GM18951 (cell line): ENCODE measurements at regions not wholly inside any gene's neighbourhood (a gene's known extent, or its start where the extent isn't known, plus 50 kb on each side); places are given as distances from the start of the nearest gene placed in this dataset.

Source experiments
- POLR2A ChIP-seq: IDR thresholded peaks from 4 replicates; pipeline ENCODE4 v1.6.1; 2011; ENCODE audit warnings: mild to moderate bottlenecking; ENCODE audit not compliant: insufficient read length, insufficient read depth; ENCODE audit errors: extremely low read depth
- in situ Hi-C: fragments of 300-500 bp; cut with MboI; formaldehyde crosslinking; loops from one replicate; pipeline ENCODE4 v1.12.0; 2022; ENCODE audit warnings: low sequenced_read_pairs, mixed read lengths, inconsistent platforms; ENCODE audit not compliant: unreplicated experiment

- in situ Hi-C loops, result loop anchor here (25.0 kb wide), 1 partner anchor 359 kb away; no protein-coding TSS in a partner anchor
Measured at GRCh38 chr4:73671348-73671747, 51.1 kb upstream of the RASSF6 start.

GRCh38 chr4:73673286-73673685, 53.0 kb upstream of the RASSF6 start:
- in situ Hi-C loops, result loop anchor here (25.0 kb wide), 1 partner anchor 361 kb away; no protein-coding TSS in a partner anchor
- TF ChIP-seq POLR2A, result no peak

- in situ Hi-C loops, result loop anchor here (25.0 kb wide), 1 partner anchor 362 kb away; no protein-coding TSS in a partner anchor
- TF ChIP-seq POLR2A, result no peak
Measured at GRCh38 chr4:73674451-73674919, 54.2 kb upstream of the RASSF6 start.

- no peak for TF ChIP-seq POLR2A
- in situ Hi-C loops, result no loop called here
Measured at GRCh38 chr4:73675623-73676022, 55.4 kb upstream of the RASSF6 start.

GRCh38 chr4:73676136-73676535, 55.9 kb upstream of the RASSF6 start:
- TF ChIP-seq POLR2A, result no peak
- in situ Hi-C loops, result no loop called here

GRCh38 chr4:73676861-73677323, 56.7 kb upstream of the RASSF6 start:
- TF ChIP-seq POLR2A, result no peak
- in situ Hi-C loops, result no loop called here

- in situ Hi-C loops, result no loop called here
- no peak for TF ChIP-seq POLR2A
Measured at GRCh38 chr4:73679836-73680235, 59.6 kb upstream of the RASSF6 start.

- in situ Hi-C loops, result no loop called here
- no peak for TF ChIP-seq POLR2A
Measured at GRCh38 chr4:73681776-73682175, 58.6 kb upstream of the CXCL8 start.

- in situ Hi-C loops, result no loop called here
- no peak for TF ChIP-seq POLR2A
Measured at GRCh38 chr4:73682508-73682907, 57.9 kb upstream of the CXCL8 start.

GRCh38 chr4:73683033-73683432, 57.3 kb upstream of the CXCL8 start:
- in situ Hi-C loops, result no loop called here
- no peak for TF ChIP-seq POLR2A

GRCh38 chr4:73683456-73683855, 56.9 kb upstream of the CXCL8 start:
- in situ Hi-C loops, result no loop called here

GRCh38 chr4:73684097-73684496, 56.3 kb upstream of the CXCL8 start:
- in situ Hi-C loops, result no loop called here
- no peak for TF ChIP-seq POLR2A

More at GRCh38 chr4:73683456-73683855, 56.9 kb upstream of the CXCL8 start:
- TF ChIP-seq POLR2A, result no peak

GRCh38 chr4:73685052-73685451, 55.3 kb upstream of the CXCL8 start:
- in situ Hi-C loops, result no loop called here
- TF ChIP-seq POLR2A, result no peak

GRCh38 chr4:73687421-73687820, 52.9 kb upstream of the CXCL8 start:
- TF ChIP-seq POLR2A, result no peak
- in situ Hi-C loops, result no loop called here
